Left colon (tissue), 2 donors: ENCODE measurements at regions not wholly inside any gene's neighbourhood (a gene's known extent, or its start where the extent isn't known, plus 50 kb on each side); places are given as distances from the start of the nearest gene placed in this dataset.
"Not testable (repeated sequence)": the region's sequence is repeated elsewhere in the genome, so short reads cannot be mapped to it uniquely, and the experiment has no call there.

Source experiments
- ATAC-seq: fragments of 200-7000 bp; cut with Tn5 transposase; one replicate; pipeline ENCODE4 v1.9.1; 2020; ENCODE audit warnings: mild to moderate bottlenecking, moderate library complexity
- DNase-seq, 2 donors: peaks; one replicate each; pipeline ENCODE4 v3.0.0-alpha.2; 2020
- intact Hi-C, 2 donors: fragments of 100-400 bp; cut with DNase I in 1 of 2; cut with micrococcal nuclease in 1 of 2; formaldehyde crosslinking; loops; one replicate each; pipeline versions ENCODE4 v1.11.2 to v1.14.0; 2022; cut with DNase I, micrococcal nuclease
- donor health status: DM: no; HTN: no; CAD: no.
- donor health status: DM: yes; HTN: yes; CAD: no.

DNA sequence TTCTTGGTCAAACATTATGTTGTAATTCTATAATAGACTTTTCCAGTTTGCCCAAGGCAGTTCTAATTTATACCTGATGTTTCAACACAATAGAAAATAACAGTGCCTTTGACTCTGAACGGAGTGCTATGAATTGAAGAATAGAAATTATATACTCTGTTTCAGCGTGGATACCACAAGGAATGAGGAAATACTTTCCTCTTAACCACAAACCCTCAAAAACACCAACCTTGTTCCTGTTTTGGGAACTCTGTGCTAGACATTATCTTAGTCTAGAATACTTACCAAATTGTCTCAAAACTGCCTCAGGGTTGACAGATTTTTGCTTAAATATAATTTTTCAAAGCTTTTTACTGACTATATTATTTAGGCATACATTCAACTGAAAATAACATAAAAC, 1629.3 kb downstream of the MRPL39 start:
- no peak for DNase-seq
- no peak for ATAC-seq
- intact Hi-C loops: no loop called here

DNA sequence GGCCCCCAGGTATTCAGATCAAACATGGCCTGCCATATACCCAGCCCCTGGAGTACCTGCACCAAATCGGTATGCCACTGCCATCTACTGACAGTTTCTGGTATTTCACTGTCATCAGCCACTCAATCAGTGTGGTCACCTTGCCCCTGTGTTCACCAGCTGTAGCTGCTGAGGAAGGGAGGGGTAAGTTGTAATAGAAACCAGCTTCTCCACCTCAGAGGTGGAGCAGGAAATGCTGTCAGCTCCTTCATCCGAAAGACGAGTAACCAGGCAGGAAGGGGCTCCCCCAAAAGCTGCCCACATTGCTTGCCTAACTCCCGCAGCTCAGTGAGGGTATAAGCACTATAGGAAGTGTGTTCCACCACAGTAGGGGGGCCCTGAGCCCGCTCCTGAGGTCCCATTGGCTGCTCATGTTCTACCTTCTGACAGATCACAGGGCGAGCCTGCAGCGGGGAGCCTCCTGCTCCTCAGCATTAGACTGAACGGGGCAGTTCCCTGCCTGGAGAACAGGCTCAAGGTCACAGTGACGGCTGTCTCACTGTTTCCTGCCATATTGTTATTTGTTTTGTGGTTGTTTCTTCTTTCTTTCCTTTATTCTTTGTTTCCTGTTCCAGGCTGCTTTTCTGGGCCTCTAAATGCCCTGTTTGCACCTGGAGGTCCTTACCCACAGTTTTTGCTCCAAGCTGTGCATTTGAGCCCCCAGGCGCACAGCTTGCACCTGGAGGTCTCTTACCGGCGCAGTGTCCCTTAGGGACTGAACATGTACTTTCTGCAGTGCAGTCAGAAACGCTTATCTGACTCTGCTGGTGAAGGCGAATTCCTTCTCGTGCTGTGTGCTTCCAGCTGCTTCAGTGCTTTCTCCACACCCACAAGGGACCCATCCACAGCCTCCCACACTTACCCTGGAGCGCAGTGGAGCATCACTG, 1638.3 kb downstream of the MRPL39 start:
- DNase-seq (peak in 1 of 2 donors; percentile 29), ATAC-seq (no peak)
- intact Hi-C loops: no loop called here

DNA sequence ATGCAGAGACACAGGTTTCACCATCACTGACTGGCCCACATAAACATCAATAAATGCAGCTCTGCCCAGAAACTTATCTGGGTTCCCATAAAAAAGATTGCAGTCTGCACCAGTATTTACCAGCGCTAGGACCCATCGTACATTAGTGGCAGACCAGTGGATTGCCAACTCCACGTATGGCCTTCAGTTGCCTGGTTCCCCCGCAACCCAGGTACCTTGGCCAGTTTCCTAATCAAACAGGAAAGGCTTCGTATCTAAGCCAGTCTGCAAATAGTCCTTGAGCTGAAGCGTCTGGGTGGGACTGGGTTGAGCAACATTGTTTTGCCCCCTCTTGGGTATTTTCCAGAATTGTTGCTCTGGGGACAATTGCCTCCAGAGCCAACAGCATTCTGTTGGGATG, 1639.3 kb downstream of the MRPL39 start:
- no peak for ATAC-seq
- no peak for DNase-seq
- intact Hi-C loops: no loop called here

DNA sequence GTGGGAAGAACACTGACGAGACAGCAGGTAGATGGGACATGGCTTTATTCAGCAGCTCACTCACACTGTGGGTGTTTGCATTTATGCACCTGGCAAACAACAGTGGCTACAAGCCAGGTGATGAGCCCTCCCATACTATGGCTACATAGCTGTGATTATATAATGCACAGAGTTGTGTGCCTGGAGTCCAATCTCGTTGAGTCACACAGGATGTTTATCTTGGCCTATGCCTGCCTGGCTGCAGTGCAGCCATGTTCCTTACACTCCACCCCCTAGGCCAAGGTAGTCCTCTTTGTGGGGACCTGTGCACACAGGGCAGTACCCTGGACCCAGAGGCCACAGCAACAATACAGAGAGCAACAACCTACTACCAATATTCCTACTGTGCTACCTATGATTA, 1643.8 kb downstream of the MRPL39 start:
- intact Hi-C loops: no loop called here
- DNase-seq (no peak), ATAC-seq (no peak)

DNA sequence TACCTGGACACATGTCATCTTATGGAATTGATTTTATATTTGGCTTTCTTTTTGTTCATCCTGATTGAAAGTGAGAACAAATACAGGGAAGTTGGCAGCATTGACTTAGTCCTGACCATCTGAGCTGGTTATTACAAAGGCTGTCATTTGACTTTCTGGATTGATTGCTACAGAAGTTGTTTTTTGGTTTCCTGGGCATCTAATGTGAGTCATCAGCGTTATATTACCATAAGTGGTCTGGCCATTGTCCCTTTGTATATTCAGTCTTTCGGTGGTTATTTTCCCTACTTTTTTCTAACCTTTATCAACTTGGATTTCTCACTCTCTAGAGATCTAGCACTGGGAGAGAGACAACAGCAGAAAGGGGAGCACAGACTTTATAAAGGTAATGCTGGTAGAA, 1646.5 kb downstream of the MRPL39 start:
- DNase-seq: no peak
- intact Hi-C loops: no loop called here
- ATAC-seq: no peak

DNA sequence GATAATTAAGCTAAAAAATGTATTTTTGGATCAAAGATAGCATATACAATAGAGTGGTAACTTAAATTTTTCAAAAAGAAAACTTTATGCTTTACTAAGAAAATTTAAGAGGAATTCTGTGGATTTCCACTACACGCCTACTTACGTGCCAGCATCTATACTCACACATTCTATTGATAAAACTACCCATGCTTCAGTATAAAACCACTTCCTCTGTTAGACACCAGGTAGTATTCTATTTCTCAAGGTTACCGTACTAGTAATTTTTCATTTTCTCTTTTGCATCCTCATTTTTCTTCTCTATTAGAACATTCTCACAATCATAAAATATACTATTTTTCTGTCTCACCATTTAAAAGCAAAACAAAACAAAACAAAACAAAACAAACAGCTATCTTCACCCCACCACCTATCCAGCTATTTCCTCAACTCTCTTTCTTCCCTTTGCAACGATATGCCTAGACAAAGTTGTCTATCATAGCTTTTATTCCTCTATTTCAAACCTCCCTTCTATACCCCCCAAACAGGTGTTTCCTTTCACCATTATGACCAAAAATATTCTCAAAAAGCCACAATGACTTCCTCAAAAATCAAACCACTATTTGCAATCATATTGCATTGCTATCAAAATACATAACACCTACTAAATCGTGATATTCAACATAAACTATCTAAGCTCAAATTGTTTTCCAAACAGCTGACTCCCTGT, 1652.0 kb downstream of the MRPL39 start:
- ATAC-seq: no peak
- intact Hi-C loops: no loop called here
- DNase-seq: no peak

DNA sequence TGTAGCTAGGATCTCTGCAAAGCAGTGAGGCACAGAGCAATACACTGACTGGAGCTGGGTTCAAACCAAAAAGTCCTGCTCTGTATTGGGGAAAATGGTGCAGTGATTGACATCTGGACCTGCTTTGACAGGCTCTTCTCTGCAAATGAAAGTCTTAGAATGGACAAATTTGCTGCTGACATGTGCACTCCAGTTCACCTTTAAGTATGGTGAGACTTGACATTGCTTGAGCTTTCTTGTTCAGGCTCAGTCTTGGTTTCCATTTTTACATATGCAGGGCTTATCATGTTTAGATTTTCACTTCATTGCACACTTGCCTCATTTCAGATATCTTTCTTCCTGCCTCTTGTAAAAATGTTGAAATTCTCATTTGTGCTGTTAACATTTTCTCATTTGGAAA, 1655.0 kb downstream of the MRPL39 start:
- no peak for ATAC-seq
- intact Hi-C loops: no loop called here
- no peak for DNase-seq

DNA sequence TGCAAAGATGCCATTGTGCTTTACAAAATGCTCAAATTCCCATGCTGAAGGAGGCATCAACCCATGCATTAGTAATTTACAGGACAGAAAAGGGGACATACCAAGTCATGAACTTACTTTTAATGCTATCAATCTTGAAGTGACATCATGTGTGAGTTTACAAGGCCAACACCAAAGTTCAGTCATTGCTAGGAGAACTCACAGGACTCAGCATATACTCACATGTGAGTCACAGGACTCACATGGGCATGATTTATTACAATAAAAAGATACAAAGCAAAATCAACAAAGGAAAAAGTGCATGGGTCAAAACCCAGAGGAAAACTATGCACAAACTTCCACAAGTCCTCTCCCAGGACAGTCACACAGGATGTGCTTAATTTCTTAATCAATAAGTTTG, 1656.0 kb downstream of the MRPL39 start:
- intact Hi-C loops: no loop called here
- no peak for ATAC-seq
- DNase-seq: no peak

DNA sequence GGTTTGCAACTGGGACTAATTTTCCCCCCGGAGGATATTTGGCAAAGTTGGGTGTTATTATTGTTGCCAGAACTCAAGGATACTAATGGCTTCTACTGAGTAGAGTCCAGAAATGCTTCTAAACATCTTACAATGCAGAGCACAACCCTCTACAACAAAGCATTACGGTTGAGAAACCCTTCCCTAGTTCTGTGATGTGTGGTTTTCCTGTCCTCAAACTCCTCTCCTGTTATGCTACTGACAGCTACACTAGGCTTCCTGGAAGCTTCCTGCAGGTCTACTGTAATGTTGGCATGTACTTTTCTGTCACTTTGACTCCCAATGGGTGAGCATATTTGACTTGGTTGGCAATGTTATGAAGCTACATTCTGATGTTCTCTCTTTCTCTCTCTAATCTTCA, 1656.9 kb downstream of the MRPL39 start:
- ATAC-seq (no peak), DNase-seq (no peak)
- intact Hi-C loops: no loop called here

DNA sequence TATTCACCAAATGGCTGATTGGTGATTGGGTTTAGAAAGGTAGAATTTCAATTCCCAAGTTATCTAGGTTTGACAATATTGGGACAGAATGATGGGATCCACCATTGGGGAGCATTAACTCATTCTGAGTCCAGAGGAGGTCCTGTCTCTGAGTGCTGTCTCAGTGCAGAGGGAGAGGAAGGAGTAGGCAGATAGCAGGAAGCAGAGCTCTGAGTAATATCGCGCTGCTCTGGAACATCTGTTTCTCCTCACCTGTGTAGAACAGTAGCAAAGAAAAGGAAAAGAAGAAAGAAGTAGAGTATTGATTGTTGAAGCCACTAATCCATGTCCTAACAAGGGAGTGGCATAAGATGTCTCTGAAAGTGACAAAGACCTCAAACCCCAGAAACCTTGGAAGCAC, 1657.8 kb downstream of the MRPL39 start:
- no peak for ATAC-seq

DNA sequence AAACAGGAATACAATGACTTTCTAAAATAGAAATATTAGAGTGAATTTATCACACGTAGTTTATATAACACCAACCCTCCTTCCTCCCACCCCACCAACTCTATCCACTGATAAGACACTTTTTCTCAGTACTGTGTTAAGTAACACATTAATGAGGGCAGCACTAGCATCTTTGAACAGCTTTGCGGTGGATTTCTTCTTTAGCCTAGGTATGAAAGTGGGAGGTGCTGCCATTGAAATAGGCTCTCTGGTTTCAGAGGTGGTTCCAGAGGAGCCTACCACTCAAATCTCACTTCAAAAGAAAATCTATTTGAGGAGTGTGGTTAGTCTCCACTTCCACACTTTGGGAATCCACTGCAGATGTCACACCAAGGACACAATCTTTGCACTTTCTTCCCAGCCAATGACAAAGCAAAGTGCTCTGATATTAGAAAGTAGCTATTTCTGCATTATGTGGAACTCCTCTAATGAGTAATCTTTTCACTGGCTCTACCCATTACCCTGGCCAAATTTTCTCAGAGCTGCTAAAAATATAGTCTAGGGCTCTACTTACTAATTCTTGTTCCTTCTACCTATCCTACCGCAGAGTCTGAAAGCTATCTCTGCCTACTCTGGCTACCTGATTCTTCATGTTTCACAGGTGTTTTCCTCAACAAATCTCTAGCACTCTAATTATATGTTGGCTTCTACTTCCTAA, 1667.8 kb downstream of the MRPL39 start:
- DNase-seq (no peak), ATAC-seq (no peak)
- intact Hi-C loops: no loop called here

More for the DNA sequence above, 1657.8 kb downstream of the MRPL39 start:
- no peak for DNase-seq
- intact Hi-C loops: no loop called here

DNA sequence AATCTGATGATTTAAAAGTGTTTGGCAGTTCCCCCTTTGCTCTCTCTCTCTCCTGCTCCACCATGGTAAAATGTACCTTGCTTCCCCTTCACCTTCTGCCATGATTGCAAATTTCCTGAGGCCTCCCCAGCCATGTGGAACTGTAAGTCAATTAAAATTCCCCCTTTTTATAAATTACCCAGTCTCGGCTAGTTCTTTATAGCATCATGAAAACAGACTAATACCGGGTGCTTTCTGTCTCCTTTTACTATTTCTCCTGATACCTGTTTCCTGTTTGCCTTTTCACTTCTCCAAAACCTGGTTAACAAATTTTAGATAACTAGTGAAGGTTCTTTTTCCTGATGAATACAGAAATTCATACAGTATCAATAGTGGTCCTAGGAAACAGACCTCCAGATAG, 1670.3 kb downstream of the MRPL39 start:
- DNase-seq: no peak
- ATAC-seq: no peak
- intact Hi-C loops: no loop called here

DNA sequence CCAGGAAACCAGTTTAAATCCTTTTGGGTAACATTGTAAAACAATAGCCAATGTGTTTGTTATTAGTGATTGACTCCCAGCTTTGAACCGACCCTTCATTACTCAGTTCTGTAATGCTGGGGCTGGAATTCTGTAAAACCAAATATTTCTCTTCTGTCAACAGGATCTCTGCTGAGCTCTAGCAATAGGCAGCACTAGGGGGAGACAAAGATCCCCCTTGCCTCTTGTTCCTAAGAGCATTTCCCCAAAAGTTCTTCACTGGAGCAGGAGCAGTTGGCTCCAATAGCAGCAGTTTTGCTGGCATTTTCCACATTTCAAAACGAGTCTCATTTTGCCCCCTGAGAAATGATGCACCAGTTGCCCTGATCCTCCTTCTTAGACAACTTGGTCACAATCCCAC, 1671.1 kb downstream of the MRPL39 start:
- no peak for ATAC-seq
- intact Hi-C loops: no loop called here
- DNase-seq: no peak

DNA sequence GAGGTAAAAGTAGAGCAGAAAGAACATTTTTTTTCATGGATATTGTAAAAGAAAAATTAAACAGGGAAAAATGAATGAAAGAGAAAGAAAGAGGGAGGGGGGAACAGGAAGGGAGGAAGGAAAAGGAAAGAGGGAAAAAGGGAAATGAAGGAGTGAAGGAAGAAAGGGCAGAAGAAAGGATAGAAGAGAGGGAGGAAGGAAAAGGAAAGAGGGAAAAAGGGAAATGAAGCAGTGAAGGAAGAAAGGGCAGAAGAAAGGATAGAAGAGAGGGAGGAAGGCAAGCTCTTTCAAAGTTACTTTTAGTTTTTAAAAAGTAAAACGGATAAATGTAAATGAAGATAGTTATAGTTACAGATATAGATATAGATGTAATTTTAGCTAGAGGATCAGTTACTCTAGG, 1676.7 kb downstream of the MRPL39 start:
- ATAC-seq (no peak), DNase-seq (no peak)
- intact Hi-C loops: no loop called here

DNA sequence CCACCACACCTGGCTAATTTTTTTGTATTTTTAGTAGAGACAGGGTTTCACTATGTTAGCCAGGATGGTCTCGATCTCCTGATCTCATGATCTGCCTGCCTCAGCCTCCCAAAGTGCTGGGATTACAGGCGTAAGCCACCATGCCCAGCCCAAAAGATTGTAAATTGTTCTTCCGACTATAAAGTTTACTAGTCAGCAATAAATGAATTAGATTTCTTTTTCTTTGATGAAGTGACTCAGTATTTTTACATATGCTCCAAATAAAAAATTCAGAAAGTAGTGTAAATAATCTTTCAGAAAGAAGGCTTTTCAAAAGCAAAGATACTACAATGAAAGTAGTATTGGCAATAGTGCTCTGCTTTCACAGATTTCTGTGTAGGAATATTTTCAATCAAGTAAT, 1680.9 kb downstream of the MRPL39 start:
- intact Hi-C loops, ATAC-seq, DNase-seq: not testable (repeated sequence)

DNA sequence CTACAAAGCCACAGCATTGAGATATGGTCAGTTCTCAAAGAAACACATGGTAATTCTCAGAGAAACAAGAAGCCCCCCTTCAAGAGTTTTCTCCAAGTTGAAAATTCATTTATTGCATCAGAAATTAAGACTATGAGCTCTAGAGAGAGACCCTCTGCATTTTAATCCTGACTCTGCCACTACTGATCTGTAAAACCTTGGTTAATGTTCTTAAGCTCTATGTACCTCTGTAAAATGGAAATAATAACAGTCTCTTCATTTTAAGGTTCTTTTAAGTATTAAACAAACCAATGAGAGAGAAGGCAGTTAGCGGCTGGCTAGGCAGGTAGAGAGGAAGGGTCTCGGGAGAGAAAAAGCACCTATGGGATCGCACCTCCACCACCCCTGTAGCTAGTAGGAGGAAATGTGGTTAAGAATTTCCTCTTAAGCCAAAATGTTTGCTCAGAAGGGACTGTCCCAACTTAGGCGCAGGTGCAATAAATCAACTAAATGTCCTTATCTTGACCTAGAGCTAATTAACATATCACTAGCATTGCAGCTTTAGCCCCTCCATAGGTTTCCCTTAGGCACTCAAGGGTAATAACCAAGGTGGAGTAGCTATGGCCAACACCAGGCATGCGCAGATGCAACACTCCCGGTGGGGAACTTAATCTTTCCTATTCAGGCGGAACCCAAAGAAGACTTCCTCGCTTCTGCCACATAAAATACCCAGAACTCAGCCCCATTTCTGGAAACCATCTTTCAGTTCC, 1685.4 kb downstream of the MRPL39 start:
- no peak for DNase-seq
- intact Hi-C loops: no loop called here
- no peak for ATAC-seq

DNA sequence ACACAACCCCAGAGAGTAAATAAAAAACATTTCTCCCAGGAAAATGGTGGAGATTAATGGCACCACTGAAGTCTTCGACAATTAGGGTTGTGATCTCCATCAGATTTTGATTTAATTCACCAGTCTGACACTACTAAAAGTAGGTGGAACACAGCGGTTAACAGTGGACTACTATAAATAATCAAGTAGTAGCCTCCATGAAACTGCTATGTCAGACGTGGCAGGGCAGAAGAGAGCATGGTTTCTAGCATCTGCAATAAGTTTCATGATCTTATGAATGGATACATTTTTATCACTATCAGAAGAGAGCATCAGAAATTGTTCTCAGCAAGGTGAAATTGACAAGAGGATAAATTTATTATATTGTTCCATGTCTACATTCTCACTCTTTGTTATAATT, 1706.6 kb downstream of the MRPL39 start:
- intact Hi-C loops: no loop called here
- DNase-seq: no peak
- no peak for ATAC-seq

DNA sequence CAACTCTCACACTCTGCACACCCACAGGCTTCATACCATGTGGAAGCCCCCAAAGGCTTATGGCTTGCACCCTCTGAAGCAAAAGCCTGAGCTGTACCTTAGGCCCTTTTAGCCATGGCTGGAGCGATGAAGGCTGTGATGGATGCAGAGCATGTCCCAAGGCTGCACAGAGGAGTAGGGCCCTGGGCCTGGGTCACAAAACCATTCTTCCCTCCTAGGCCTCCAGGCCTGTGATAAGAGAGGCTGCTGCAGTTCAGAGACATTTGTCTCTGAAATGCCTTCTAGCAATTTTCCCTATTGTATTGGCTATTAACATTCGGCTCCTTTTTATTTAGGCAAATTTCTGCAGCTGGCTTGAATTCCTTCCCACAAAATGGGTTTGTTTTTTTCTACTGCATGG, 1707.7 kb downstream of the MRPL39 start:
- ATAC-seq (no peak), DNase-seq (no peak)
- intact Hi-C loops: no loop called here

DNA sequence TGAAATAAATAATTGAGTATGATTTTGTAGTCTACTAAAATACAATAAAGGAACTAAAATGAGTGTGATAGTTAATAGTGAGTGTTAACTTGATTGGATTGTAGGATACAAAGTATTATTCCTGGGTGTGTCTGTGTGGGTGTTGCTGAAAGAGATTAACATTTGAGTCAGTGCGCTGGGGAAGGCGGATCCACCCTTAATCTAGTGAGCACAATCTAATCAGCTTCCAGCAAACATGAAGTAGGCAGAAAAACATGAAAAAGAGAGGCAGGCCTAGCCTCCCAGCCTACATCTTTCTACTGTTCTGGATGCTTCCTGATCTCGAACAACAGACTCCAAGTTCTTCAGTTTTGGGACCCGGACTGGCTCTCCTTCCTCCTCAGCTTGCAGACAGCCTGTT, 1716.6 kb downstream of the MRPL39 start:
- intact Hi-C loops: no loop called here
- ATAC-seq (no peak), DNase-seq (no peak)
